ENCODE measurements at regions not wholly inside any gene's neighbourhood (a gene's known extent, or its start where the extent isn't known, plus 50 kb on each side); places are given as distances from the start of the nearest gene placed in this dataset.

GRCh38 chr10:88190540-88191235 lies 327.3 kb downstream of the PTEN start (continued):
- TF ChIP-seq, protein P1, sequence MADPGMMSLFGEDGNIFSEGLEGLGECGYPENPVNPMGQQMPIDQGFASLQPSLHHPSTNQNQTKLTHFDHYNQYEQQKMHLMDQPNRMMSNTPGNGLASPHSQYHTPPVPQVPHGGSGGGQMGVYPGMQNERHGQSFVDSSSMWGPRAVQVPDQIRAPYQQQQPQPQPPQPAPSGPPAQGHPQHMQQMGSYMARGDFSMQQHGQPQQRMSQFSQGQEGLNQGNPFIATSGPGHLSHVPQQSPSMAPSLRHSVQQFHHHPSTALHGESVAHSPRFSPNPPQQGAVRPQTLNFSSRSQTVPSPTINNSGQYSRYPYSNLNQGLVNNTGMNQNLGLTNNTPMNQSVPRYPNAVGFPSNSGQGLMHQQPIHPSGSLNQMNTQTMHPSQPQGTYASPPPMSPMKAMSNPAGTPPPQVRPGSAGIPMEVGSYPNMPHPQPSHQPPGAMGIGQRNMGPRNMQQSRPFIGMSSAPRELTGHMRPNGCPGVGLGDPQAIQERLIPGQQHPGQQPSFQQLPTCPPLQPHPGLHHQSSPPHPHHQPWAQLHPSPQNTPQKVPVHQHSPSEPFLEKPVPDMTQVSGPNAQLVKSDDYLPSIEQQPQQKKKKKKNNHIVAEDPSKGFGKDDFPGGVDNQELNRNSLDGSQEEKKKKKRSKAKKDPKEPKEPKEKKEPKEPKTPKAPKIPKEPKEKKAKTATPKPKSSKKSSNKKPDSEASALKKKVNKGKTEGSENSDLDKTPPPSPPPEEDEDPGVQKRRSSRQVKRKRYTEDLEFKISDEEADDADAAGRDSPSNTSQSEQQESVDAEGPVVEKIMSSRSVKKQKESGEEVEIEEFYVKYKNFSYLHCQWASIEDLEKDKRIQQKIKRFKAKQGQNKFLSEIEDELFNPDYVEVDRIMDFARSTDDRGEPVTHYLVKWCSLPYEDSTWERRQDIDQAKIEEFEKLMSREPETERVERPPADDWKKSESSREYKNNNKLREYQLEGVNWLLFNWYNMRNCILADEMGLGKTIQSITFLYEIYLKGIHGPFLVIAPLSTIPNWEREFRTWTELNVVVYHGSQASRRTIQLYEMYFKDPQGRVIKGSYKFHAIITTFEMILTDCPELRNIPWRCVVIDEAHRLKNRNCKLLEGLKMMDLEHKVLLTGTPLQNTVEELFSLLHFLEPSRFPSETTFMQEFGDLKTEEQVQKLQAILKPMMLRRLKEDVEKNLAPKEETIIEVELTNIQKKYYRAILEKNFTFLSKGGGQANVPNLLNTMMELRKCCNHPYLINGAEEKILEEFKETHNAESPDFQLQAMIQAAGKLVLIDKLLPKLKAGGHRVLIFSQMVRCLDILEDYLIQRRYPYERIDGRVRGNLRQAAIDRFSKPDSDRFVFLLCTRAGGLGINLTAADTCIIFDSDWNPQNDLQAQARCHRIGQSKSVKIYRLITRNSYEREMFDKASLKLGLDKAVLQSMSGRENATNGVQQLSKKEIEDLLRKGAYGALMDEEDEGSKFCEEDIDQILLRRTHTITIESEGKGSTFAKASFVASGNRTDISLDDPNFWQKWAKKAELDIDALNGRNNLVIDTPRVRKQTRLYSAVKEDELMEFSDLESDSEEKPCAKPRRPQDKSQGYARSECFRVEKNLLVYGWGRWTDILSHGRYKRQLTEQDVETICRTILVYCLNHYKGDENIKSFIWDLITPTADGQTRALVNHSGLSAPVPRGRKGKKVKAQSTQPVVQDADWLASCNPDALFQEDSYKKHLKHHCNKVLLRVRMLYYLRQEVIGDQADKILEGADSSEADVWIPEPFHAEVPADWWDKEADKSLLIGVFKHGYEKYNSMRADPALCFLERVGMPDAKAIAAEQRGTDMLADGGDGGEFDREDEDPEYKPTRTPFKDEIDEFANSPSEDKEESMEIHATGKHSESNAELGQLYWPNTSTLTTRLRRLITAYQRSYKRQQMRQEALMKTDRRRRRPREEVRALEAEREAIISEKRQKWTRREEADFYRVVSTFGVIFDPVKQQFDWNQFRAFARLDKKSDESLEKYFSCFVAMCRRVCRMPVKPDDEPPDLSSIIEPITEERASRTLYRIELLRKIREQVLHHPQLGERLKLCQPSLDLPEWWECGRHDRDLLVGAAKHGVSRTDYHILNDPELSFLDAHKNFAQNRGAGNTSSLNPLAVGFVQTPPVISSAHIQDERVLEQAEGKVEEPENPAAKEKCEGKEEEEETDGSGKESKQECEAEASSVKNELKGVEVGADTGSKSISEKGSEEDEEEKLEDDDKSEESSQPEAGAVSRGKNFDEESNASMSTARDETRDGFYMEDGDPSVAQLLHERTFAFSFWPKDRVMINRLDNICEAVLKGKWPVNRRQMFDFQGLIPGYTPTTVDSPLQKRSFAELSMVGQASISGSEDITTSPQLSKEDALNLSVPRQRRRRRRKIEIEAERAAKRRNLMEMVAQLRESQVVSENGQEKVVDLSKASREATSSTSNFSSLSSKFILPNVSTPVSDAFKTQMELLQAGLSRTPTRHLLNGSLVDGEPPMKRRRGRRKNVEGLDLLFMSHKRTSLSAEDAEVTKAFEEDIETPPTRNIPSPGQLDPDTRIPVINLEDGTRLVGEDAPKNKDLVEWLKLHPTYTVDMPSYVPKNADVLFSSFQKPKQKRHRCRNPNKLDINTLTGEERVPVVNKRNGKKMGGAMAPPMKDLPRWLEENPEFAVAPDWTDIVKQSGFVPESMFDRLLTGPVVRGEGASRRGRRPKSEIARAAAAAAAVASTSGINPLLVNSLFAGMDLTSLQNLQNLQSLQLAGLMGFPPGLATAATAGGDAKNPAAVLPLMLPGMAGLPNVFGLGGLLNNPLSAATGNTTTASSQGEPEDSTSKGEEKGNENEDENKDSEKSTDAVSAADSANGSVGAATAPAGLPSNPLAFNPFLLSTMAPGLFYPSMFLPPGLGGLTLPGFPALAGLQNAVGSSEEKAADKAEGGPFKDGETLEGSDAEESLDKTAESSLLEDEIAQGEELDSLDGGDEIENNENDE (IDR thresholded peaks at IDR 0.05; ENCODE audit: insufficient replicate concordance, low read length) = no peak

All from H1 (cell line).